ENCODE measurements at regions not wholly inside any gene's neighbourhood (a gene's known extent, or its start where the extent isn't known, plus 50 kb on each side); places are given as distances from the start of the nearest gene placed in this dataset.

GRCh38 chr20:8974009-8974708, 94.7 kb upstream of the PLCB4 start:
- Histone ChIP-seq H3K4me3 (ENCODE audit: insufficient read depth, low read depth, low read length) (no peak overlapping the region), H2BK20ac (ENCODE audit: low read depth, low read length) (no peak overlapping the region), H2AFZ (replicated peaks; ENCODE audit: low read length, poor library complexity) (no peak overlapping the region), H4K91ac (ENCODE audit: insufficient read depth, low read depth, low read length) (no peak overlapping the region), H4K5ac (ENCODE audit: low read depth, low read length) (no peak overlapping the region; the same call in 1 of the 2 replicates), H3K27me3 (ENCODE audit: control insufficient read depth, insufficient read depth, low read length) (no peaks in the 10 kb centered on the region), H3K14ac (replicated peaks; ENCODE audit: low read depth, low read length) (no peak overlapping the region; the same call in 1 of the 2 replicates), H2BK120ac (ENCODE audit: low read depth, low read length) (peak overlapping the region; percentile 25; the same call in 1 of the 2 replicates), H2AK5ac (ENCODE audit: low read depth, low read length) (0 out of 2 replicates have a peak overlapping the region, but pooled peaks have one; percentile 79), H3K27ac (ENCODE audit: insufficient read depth, low read length) (no peak overlapping the region), H3K79me1 (ENCODE audit: low read depth in 1 of 2, low read length in 2 of 2) (no peaks in the 10 kb centered on the region), H3K9ac (ENCODE audit: low read depth, low read length) (no peak overlapping the region), H3K18ac (ENCODE audit: low read depth, low read length) (no peak overlapping the region; the same call in 1 of the 2 replicates), H4K8ac (ENCODE audit: low read depth in 2 of 2, low read length in 2 of 2) (no peak overlapping the region), H3K4ac (ENCODE audit: low read depth, low read length) (no peak overlapping the region), H3K4me2 (ENCODE audit: low read depth, low read length) (no peak overlapping the region), H3K23ac (ENCODE audit: low read depth, low read length) (no peak overlapping the region), H3K36me3 (ENCODE audit: control insufficient read depth, insufficient read depth, low read length) (no peaks in the 10 kb centered on the region), H2AK9ac (replicated peaks; ENCODE audit: low read depth, low read length, poor library complexity) (no peak overlapping the region), H3K9me3 (ENCODE audit: control insufficient read depth, insufficient read depth, low read length) (no peaks in the 10 kb centered on the region), H3K4me1 (ENCODE audit: control insufficient read depth, insufficient read depth, low read length) (no peaks in the 10 kb centered on the region; the same call in 1 of the 2 replicates), H2BK5ac (ENCODE audit: low read depth, low read length, poor library complexity, severe bottlenecking) (no peak overlapping the region), H3K56ac (ENCODE audit: extremely low read depth, insufficient read depth, low read length) (no peak overlapping the region), H2BK15ac (ENCODE audit: low read depth, low read length) (no peak overlapping the region), H4K20me1 (ENCODE audit: insufficient read depth, low read length) (no peaks in the 10 kb centered on the region), H3K9me1 (ENCODE audit: insufficient read depth, low read length) (peaks cover 3% of the 10 kb centered on the region; the same call in 1 of the 2 replicates)
- TF ChIP-seq, protein P1, sequence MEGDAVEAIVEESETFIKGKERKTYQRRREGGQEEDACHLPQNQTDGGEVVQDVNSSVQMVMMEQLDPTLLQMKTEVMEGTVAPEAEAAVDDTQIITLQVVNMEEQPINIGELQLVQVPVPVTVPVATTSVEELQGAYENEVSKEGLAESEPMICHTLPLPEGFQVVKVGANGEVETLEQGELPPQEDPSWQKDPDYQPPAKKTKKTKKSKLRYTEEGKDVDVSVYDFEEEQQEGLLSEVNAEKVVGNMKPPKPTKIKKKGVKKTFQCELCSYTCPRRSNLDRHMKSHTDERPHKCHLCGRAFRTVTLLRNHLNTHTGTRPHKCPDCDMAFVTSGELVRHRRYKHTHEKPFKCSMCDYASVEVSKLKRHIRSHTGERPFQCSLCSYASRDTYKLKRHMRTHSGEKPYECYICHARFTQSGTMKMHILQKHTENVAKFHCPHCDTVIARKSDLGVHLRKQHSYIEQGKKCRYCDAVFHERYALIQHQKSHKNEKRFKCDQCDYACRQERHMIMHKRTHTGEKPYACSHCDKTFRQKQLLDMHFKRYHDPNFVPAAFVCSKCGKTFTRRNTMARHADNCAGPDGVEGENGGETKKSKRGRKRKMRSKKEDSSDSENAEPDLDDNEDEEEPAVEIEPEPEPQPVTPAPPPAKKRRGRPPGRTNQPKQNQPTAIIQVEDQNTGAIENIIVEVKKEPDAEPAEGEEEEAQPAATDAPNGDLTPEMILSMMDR (conservative IDR thresholded peaks at IDR 0.05; ENCODE audit: low read depth, low read length): no peak
- TF ChIP-seq, protein P2, sequence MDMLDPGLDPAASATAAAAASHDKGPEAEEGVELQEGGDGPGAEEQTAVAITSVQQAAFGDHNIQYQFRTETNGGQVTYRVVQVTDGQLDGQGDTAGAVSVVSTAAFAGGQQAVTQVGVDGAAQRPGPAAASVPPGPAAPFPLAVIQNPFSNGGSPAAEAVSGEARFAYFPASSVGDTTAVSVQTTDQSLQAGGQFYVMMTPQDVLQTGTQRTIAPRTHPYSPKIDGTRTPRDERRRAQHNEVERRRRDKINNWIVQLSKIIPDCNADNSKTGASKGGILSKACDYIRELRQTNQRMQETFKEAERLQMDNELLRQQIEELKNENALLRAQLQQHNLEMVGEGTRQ (IDR thresholded peaks at IDR 0.05; ENCODE audit: low read depth, low read length): no peak
- TF ChIP-seq, protein P3, sequence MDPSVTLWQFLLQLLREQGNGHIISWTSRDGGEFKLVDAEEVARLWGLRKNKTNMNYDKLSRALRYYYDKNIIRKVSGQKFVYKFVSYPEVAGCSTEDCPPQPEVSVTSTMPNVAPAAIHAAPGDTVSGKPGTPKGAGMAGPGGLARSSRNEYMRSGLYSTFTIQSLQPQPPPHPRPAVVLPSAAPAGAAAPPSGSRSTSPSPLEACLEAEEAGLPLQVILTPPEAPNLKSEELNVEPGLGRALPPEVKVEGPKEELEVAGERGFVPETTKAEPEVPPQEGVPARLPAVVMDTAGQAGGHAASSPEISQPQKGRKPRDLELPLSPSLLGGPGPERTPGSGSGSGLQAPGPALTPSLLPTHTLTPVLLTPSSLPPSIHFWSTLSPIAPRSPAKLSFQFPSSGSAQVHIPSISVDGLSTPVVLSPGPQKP (IDR thresholded peaks at IDR 0.05; ENCODE audit: borderline replicate concordance, low read depth, low read length): no peak
- TF ChIP-seq MAFK (IDR thresholded peaks at IDR 0.05; ENCODE audit: low read depth, low read length) (no peak), BHLHE40 (IDR thresholded peaks at IDR 0.05; ENCODE audit: low read depth, low read length) (no peak), SMC3 (IDR thresholded peaks at IDR 0.05; ENCODE audit: low read depth, low read length) (no peak), MAZ (IDR thresholded peaks at IDR 0.05; ENCODE audit: borderline replicate concordance, low read depth, low read length) (no peak), CEBPB (IDR thresholded peaks at IDR 0.05; ENCODE audit: low read depth, low read length) (no peak), RFX5 (IDR thresholded peaks at IDR 0.05; ENCODE audit: low read depth, low read length) (no peak), POLR2A (IDR thresholded peaks at IDR 0.05; ENCODE audit: low read depth, low read length) (no peak), RCOR1 (IDR thresholded peaks at IDR 0.05; ENCODE audit: insufficient replicate concordance, low read length) (no peak), NFE2L2 (IDR thresholded peaks at IDR 0.05; ENCODE audit: low read depth, low read length) (no peak), FOS (IDR thresholded peaks at IDR 0.05; ENCODE audit: low read depth, low read length) (no peak), CHD1 (IDR thresholded peaks at IDR 0.05; ENCODE audit: low read depth, low read length) (no peak), RAD21 (IDR thresholded peaks at IDR 0.05; ENCODE audit: low read length) (no peak), MXI1 (IDR thresholded peaks at IDR 0.05; ENCODE audit: borderline replicate concordance, low read depth, low read length) (no peak)
- CTCF ChIA-PET: interaction anchor here (0.6 kb wide), 1 partner anchor 127 kb away, joined by 3 read pairs; no protein-coding TSS in a partner anchor
- POLR2A ChIA-PET (ENCODE audit: unreplicated experiment): no interaction called here
- no TSS peak for BruUV-seq (replicated peaks)
- intact Hi-C loops (cut with micrococcal nuclease) (no loop called here), dilution Hi-C loops (cut with HindIII; ENCODE audit: low sequenced_read_pairs, unreplicated experiment) (no loop called here), in situ Hi-C loops (cut with MboI; ENCODE audit: low sequenced_read_pairs) (no loop called here)
- ATAC-seq (ENCODE audit: low read depth): no peak
- DNase-seq: no peak
- WGBS, 2 experiments (ENCODE audit: extremely low coverage in 2 of 2, insufficient read length in 1 of 2): no CpG with 5 or more reads among the region's 2 CpGs

Measured in IMR-90 (cell line).